WI38 (cell line): ENCODE measurements at regions not wholly inside any gene's neighbourhood (a gene's known extent, or its start where the extent isn't known, plus 50 kb on each side); places are given as distances from the start of the nearest gene placed in this dataset.

Source experiments
- H3K4me3 ChIP-seq: 2 replicates; pipeline ENCODE4 v1.5.1; 2011; ENCODE audit warnings: low read depth, mild to moderate bottlenecking, control low read depth, low read length
- TF ChIP-seq, protein P1 (sequence below): IDR thresholded peaks from 2 replicates; pipeline ENCODE4 v1.5.1; 2012; ENCODE audit warnings: low read depth, mild to moderate bottlenecking, control low read depth, low read length

DNA sequence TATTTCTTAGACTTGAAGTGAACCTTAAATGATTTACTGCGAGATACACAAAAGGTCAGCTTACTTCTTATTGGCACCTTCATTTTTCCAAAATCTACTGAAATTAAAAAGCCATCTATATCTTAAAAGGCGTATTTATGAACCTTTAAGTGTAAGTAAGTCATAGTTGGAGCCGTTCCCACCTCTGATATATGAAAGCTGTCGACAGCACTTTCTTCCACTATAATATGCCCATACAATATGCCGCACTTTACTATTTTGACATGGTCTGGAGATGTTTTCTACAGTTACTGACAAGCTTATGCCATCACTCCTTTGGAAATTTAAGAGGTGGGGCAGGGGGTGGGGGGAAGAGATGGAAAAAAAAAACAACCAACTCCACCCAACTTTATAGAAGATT is 155.3 kb downstream of the PHETA1 start:
- TF ChIP-seq, protein P1, sequence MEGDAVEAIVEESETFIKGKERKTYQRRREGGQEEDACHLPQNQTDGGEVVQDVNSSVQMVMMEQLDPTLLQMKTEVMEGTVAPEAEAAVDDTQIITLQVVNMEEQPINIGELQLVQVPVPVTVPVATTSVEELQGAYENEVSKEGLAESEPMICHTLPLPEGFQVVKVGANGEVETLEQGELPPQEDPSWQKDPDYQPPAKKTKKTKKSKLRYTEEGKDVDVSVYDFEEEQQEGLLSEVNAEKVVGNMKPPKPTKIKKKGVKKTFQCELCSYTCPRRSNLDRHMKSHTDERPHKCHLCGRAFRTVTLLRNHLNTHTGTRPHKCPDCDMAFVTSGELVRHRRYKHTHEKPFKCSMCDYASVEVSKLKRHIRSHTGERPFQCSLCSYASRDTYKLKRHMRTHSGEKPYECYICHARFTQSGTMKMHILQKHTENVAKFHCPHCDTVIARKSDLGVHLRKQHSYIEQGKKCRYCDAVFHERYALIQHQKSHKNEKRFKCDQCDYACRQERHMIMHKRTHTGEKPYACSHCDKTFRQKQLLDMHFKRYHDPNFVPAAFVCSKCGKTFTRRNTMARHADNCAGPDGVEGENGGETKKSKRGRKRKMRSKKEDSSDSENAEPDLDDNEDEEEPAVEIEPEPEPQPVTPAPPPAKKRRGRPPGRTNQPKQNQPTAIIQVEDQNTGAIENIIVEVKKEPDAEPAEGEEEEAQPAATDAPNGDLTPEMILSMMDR, result no peak
- H3K4me3 ChIP-seq, result no peak overlapping the region

DNA sequence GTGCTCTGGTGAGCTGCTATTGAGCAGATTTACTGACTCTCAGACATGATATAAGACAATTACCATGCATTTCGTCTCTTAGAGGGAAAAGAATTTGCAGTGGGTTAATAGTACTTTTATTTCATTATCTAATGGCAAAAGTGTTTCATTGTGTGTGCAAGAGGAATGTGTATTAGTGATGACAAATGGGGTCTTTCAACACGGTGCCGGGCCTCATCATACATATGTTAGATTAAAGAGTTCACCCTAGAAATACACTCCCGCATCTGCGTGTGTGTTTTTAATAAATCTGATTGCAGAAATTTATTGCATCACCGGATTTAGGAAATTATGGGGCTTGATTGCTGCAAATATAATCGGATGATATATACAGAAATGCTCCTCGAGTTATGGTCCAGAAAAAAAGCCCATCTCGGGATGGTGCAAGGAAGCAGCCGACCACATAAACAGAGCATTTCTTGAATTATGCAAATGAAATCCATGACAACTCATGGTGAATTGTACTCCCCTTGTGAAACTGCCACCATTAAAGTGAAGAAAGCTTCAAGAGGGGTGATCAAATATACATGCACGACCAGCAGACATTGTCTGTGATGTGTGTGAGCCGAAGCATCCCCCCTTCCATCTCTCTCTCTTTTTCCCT is 156.0 kb downstream of the PHETA1 start:
- TF ChIP-seq, protein P1, result no peak
- no peak overlapping the region for H3K4me3 ChIP-seq

DNA sequence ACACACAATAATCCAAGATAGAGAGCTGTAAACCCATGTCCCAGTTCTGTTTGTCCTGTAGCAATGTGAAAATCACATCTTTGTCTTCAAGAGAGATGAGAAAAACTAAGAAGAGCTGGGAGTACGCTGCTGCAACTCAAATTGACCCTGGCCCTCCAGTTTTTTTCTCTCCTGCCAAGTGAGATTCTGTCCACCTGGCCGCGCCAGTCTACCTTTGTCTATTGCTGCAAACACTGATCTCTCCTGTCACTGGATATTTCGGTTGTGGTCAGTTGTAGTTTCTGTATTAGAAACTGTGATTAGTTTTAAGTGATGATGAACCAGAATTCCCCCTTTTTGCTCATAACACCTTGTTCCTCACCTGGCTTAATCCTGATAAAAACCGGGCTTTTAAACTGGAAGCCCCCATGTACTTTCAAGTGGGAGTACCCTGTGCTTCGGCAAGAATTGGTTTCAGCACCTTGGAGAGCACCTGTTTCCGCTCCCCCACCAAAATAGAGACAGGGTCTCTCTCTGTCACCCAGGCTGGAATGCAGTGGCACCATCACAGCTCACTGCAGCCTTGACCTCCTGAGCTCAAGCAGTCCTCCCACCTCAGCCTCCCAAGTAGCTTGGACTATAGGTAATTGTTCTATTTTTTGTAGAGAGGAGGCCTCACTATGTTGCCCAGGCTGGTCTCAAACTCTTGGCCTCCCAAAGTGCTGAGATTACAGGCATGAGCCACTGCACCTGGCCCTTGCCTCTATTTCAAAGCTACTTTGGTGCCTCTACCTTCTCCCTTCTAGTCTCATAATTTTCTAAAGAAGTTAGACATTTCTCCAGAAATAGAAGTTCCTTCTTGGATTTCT is 156.8 kb downstream of the PHETA1 start:
- H3K4me3 ChIP-seq, result no peak overlapping the region
- TF ChIP-seq, protein P1, result no peak

DNA sequence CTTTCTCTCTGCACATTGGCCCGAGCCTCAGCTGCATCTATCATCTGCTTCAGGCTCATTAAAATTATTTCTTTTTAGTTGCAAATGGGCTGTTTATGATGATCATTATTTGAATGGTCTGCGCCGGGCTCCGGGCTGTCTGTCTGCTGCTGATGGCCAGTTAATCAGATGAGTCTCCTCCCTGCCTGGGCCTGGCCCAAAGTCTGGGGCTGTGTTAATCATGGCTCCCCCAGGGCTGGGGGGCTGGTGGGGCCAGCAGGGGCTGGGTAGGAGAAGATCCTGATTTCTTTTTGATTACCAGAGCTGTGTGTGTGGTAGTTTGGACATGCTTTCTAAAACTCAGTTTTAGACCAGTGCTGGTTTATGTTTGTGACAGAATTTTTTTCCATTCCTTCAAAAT is 159.1 kb downstream of the PHETA1 start:
- TF ChIP-seq, protein P1, result no peak
- H3K4me3 ChIP-seq, result no peak overlapping the region

DNA sequence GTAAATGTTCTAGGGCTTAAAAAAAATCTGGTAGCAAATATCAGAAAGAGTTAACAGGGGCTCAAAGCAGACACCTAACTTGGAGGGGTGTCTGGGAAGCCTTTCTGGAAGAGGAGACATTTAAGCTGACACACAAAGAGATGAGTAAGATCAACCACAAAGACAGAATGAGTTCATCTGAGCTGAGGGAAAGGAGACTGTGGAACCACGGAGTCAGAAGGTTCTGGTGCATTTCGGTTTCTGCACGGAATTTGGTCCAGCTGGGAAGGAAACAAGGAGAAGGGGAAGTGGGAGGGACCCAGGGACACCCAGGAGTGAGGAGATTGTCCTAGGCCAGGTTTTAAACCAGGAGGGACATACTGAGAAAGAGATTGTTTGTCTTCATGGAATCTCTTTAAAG is 161.1 kb downstream of the PHETA1 start:
- TF ChIP-seq, protein P1, result no peak
- no peak overlapping the region for H3K4me3 ChIP-seq

DNA sequence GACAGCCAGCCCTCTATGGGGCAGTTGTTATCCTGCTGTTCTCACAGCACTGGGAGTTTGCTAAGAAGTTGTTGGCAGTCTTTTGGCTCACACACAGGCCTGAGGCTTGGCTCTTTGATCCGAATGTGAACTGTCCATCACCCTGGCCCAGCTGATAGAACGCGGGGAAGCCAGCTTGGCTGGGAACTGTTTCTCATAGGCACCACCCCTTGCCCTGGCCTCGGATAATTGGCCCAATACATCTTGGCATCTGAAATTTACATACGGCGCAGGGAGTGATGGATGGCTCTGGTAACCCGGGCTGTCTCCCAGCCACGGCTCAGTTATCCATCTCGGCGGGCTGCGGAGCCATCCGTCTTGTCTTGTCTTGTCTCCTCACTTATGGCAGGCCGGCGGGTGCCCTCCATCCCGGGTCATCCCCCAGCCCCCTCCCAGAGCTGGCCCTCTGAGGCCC is 164.1 kb downstream of the PHETA1 start:
- no peak overlapping the region for H3K4me3 ChIP-seq
- TF ChIP-seq, protein P1, result no peak

DNA sequence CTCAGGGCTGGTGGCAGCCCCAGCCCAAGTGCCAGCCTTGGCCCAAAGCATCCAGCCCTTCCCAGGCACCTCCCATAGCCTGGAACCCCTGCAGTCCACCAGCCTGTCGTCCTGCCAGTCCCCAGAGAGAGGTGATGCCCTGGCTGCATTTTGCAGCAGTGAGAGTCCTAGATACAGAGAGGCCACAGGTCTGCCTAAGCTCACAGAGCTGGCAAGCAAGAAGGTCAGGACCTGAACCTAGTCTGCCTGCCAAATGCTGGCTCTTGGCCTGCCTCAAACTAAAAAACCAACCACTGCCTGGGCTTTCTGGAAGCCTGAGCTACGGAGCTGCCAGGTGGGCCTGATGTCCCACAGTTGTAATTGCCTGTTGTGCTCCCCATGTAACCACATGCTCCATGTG is 164.9 kb downstream of the PHETA1 start:
- no peak overlapping the region for H3K4me3 ChIP-seq
- TF ChIP-seq, protein P1, result no peak
